Neural progenitor cell (in vitro differentiated cells): ENCODE measurements at regions not wholly inside any gene's neighbourhood (a gene's known extent, or its start where the extent isn't known, plus 50 kb on each side); places are given as distances from the start of the nearest gene placed in this dataset.

Experiments
- DNase-seq: peaks from one replicate; pipeline ENCODE4 v3.0.0-alpha.2; 2016; ENCODE audit warnings: low spot score
- H2AFZ ChIP-seq: fragments of 200-600 bp; sonication (generic); replicated peaks from 2 replicates; pipeline ENCODE4 v1.6.1; 2016; ENCODE audit warnings: antibody characterized with exemption
- H3F3A ChIP-seq: fragments of 200-600 bp; sonication (generic); 2 replicates; pipeline ENCODE4 v1.6.1; 2016; ENCODE audit warnings: antibody characterized with exemption, low read depth
- H3K27ac ChIP-seq: fragments of 200-600 bp; sonication (generic); 2 replicates; pipeline ENCODE4 v1.5.1; 2016; ENCODE audit warnings: mild to moderate bottlenecking
- H3K27me3 ChIP-seq: fragments of 200-600 bp; sonication (generic); 2 replicates; pipeline ENCODE4 v1.6.1; 2016; ENCODE audit warnings: mild to moderate bottlenecking, moderate library complexity
- H3K36me3 ChIP-seq: fragments of 200-600 bp; sonication (generic); 2 replicates; pipeline ENCODE4 v1.5.1; 2016
- H3K4me1 ChIP-seq: fragments of 200-600 bp; sonication (generic); 2 replicates; pipeline ENCODE4 v1.6.1; 2016; ENCODE audit warnings: mixed run types
- H3K4me2 ChIP-seq: fragments of 200-600 bp; sonication (generic); 2 replicates; pipeline ENCODE4 v1.6.1; 2016
- H3K4me3 ChIP-seq: fragments of 200-600 bp; sonication (generic); 2 replicates; pipeline ENCODE4 v1.5.1; 2016
- H3K79me2 ChIP-seq: fragments of 200-600 bp; sonication (generic); 2 replicates; pipeline ENCODE4 v1.6.1; 2016; ENCODE audit warnings: low read depth
- H3K9ac ChIP-seq: fragments of 200-600 bp; sonication (generic); 2 replicates; pipeline ENCODE4 v1.6.1; 2016
- H3K9me3 ChIP-seq: fragments of 200-600 bp; sonication (generic); 2 replicates; pipeline ENCODE4 v1.5.1; 2016; ENCODE audit warnings: low read depth
- H4K20me1 ChIP-seq: fragments of 200-600 bp; sonication (generic); 2 replicates; pipeline ENCODE4 v1.6.1; 2016; ENCODE audit warnings: low read depth
- H3K27ac Mint-ChIP-seq: 3 replicates; pipeline ENCODE4 v1.8.0; 2021; ENCODE audit warnings: mixed read lengths
- H3K27me3 Mint-ChIP-seq: 2 replicates; pipeline ENCODE4 v1.8.0; 2022; ENCODE audit warnings: low read depth, mild to moderate bottlenecking, inconsistent platforms, moderate library complexity, mixed read lengths; ENCODE audit not compliant: insufficient read depth
- H3K36me3 Mint-ChIP-seq: 3 replicates; pipeline ENCODE4 v1.8.0; 2021; ENCODE audit warnings: mixed read lengths
- H3K4me1 Mint-ChIP-seq: 3 replicates; pipeline ENCODE4 v1.8.0; 2021; ENCODE audit warnings: mixed read lengths
- H3K4me3 Mint-ChIP-seq: 3 replicates; pipeline ENCODE4 v1.8.0; 2021; ENCODE audit warnings: mild to moderate bottlenecking, moderate library complexity, mixed read lengths
- H3K9me3 Mint-ChIP-seq: 3 replicates; pipeline ENCODE4 v1.8.0; 2020; ENCODE audit warnings: mixed read lengths
- CTCF ChIP-seq: fragments of 200-600 bp; sonication (generic); IDR thresholded peaks from 2 replicates; pipeline ENCODE4 v1.5.1; 2017; ENCODE audit warnings: antibody characterized with exemption, mild to moderate bottlenecking
- EZH2 ChIP-seq: fragments of 200-600 bp; sonication (generic); IDR thresholded peaks from 2 replicates; pipeline ENCODE4 v1.6.1; 2017; ENCODE audit warnings: antibody characterized with exemption, mild to moderate bottlenecking, moderate library complexity
- EZH2phosphoT487 ChIP-seq: fragments of 200-600 bp; sonication (generic); IDR thresholded peaks from 2 replicates; pipeline ENCODE4 v1.6.1; 2017; ENCODE audit warnings: antibody characterized with exemption

GRCh38 chr2:226181909-226182308 is 617.7 kb downstream of the IRS1 start:
- Histone ChIP-seq H3K79me2 (no peaks in the 10 kb centered on the region), H3K4me1 (peaks cover 27% of the 10 kb centered on the region), H3K27me3 (no peaks in the 10 kb centered on the region), H3K9ac (no peak overlapping the region), H3K27ac (no peak overlapping the region), H4K20me1 (no peaks in the 10 kb centered on the region), H3K36me3 (no peaks in the 10 kb centered on the region), H3K9me3 (peaks cover 4% of the 10 kb centered on the region), H3F3A (no peaks in the 10 kb centered on the region), H2AFZ (no peak overlapping the region), H3K4me2 (no peak overlapping the region), H3K4me3 (no peak overlapping the region)
- DNase-seq = no peak
- TF ChIP-seq EZH2phosphoT487 (no peak), CTCF (no peak)
- Mint-ChIP-seq H3K27me3 (peaks cover 2% of the 10 kb centered on the region), H3K9me3 (peaks cover 32% of the 10 kb centered on the region), H3K4me3 (no peak overlapping the region), H3K27ac (no peak overlapping the region), H3K36me3 (peaks cover 12% of the 10 kb centered on the region), H3K4me1 (peaks cover 17% of the 10 kb centered on the region)

GRCh38 chr2:226180281-226180884 is 619.2 kb downstream of the IRS1 start:
- no peak overlapping the region for H3K4me3 Mint-ChIP-seq
- no peaks in the 10 kb centered on the region for H4K20me1 ChIP-seq
- H2AFZ ChIP-seq = peak overlapping the region; percentile 24
- no peak for TF ChIP-seq EZH2phosphoT487
- no peak for TF ChIP-seq EZH2
- TF ChIP-seq CTCF = no peak
- peaks cover 17% of the 10 kb centered on the region for H3K4me1 ChIP-seq
- peaks cover 10% of the 10 kb centered on the region for H3K4me1 Mint-ChIP-seq
- H3K9me3 ChIP-seq = peaks cover 4% of the 10 kb centered on the region
- H3K27me3 ChIP-seq = no peaks in the 10 kb centered on the region
- DNase-seq = no peak
- no peaks in the 10 kb centered on the region for H3K79me2 ChIP-seq
- no peak overlapping the region for H3K27ac ChIP-seq
- no peak overlapping the region for H3K4me2 ChIP-seq
- no peak overlapping the region for H3K27ac Mint-ChIP-seq
- H3K4me3 ChIP-seq = no peak overlapping the region
- no peaks in the 10 kb centered on the region for H3F3A ChIP-seq
- H3K27me3 Mint-ChIP-seq = peaks cover 2% of the 10 kb centered on the region
- H3K9me3 Mint-ChIP-seq = peaks cover 39% of the 10 kb centered on the region
- no peak overlapping the region for H3K9ac ChIP-seq
- no peaks in the 10 kb centered on the region for H3K36me3 ChIP-seq
- H3K36me3 Mint-ChIP-seq = peaks cover 17% of the 10 kb centered on the region

- H3K4me1 Mint-ChIP-seq = no peaks in the 10 kb centered on the region
- no peak overlapping the region for H3K4me3 ChIP-seq
- H3K36me3 Mint-ChIP-seq = peaks cover 17% of the 10 kb centered on the region
- no peak overlapping the region for H3K9ac ChIP-seq
- no peaks in the 10 kb centered on the region for H4K20me1 ChIP-seq
- H3K36me3 ChIP-seq = no peaks in the 10 kb centered on the region
- no peaks in the 10 kb centered on the region for H3F3A ChIP-seq
- H3K79me2 ChIP-seq = no peaks in the 10 kb centered on the region
- H3K4me2 ChIP-seq = no peak overlapping the region
- H3K27me3 ChIP-seq = no peaks in the 10 kb centered on the region
- peaks cover 4% of the 10 kb centered on the region for H3K9me3 ChIP-seq
- H3K27ac ChIP-seq = no peak overlapping the region
- TF ChIP-seq EZH2phosphoT487 (no peak), EZH2 (no peak), CTCF (no peak)
- H3K27me3 Mint-ChIP-seq = peaks cover 2% of the 10 kb centered on the region
- H3K4me3 Mint-ChIP-seq = no peak overlapping the region
- H3K27ac Mint-ChIP-seq = peak overlapping the region; percentile 74
- H2AFZ ChIP-seq = no peak overlapping the region
- H3K9me3 Mint-ChIP-seq = peaks cover 36% of the 10 kb centered on the region
- H3K4me1 ChIP-seq = peaks cover 8% of the 10 kb centered on the region
- no peak for DNase-seq
These were observed 620.6 kb downstream of the IRS1 start for GRCh38 chr2:226179010-226179409.
